ENCODE measurements at regions not wholly inside any gene's neighbourhood (a gene's known extent, or its start where the extent isn't known, plus 50 kb on each side); places are given as distances from the start of the nearest gene placed in this dataset.

DNA sequence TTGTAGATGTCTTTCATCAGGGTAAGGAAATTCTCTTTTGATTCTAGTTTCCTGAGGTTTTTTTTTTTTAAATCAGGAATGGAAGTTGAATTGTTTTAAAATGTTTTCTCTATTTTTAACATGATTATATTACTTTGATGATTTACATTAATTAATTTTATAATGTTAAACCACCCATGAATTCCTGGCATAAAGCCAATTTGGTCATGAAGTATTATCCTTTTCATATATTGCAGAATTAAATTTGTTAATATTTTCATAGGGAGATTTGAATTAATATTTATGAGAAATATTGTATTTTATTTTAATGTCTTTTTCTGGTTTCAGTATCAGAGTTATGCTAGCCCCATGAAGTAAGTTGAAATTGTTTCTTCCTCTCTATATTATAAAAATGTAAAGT is 144.6 kb downstream of the MAIP1 start:
- no peak overlapping the region for H3K27ac Mint-ChIP-seq
- no peaks in the 10 kb centered on the region for H3K27me3 Mint-ChIP-seq
- H3K9me3 Mint-ChIP-seq = no peaks in the 10 kb centered on the region
- H3K4me3 Mint-ChIP-seq = no peak overlapping the region
- DNase-seq (ENCODE audit: extremely low spot score, unreplicated experiment) = no peak
- TF ChIP-seq, protein P1, sequence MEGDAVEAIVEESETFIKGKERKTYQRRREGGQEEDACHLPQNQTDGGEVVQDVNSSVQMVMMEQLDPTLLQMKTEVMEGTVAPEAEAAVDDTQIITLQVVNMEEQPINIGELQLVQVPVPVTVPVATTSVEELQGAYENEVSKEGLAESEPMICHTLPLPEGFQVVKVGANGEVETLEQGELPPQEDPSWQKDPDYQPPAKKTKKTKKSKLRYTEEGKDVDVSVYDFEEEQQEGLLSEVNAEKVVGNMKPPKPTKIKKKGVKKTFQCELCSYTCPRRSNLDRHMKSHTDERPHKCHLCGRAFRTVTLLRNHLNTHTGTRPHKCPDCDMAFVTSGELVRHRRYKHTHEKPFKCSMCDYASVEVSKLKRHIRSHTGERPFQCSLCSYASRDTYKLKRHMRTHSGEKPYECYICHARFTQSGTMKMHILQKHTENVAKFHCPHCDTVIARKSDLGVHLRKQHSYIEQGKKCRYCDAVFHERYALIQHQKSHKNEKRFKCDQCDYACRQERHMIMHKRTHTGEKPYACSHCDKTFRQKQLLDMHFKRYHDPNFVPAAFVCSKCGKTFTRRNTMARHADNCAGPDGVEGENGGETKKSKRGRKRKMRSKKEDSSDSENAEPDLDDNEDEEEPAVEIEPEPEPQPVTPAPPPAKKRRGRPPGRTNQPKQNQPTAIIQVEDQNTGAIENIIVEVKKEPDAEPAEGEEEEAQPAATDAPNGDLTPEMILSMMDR (conservative IDR thresholded peaks at IDR 0.05) = no peak
- H3K4me1 Mint-ChIP-seq (ENCODE audit: unreplicated experiment) = peaks cover 2% of the 10 kb centered on the region
- H3K36me3 Mint-ChIP-seq = no peaks in the 10 kb centered on the region

GRCh38 chr2:200101922-200102321 is 146.5 kb downstream of the MAIP1 start:
- no peaks in the 10 kb centered on the region for H3K9me3 Mint-ChIP-seq
- H3K4me3 Mint-ChIP-seq = no peak overlapping the region
- H3K4me1 Mint-ChIP-seq (ENCODE audit: unreplicated experiment) = no peaks in the 10 kb centered on the region
- TF ChIP-seq, protein P1 (conservative IDR thresholded peaks at IDR 0.05) = no peak
- DNase-seq (ENCODE audit: extremely low spot score, unreplicated experiment) = no peak
- no peaks in the 10 kb centered on the region for H3K36me3 Mint-ChIP-seq
- H3K27ac Mint-ChIP-seq = no peak overlapping the region
- H3K27me3 Mint-ChIP-seq = no peaks in the 10 kb centered on the region

GRCh38 chr2:200102971-200103370 is 147.6 kb downstream of the MAIP1 start:
- Mint-ChIP-seq H3K4me1 (ENCODE audit: unreplicated experiment) (no peaks in the 10 kb centered on the region), H3K9me3 (no peaks in the 10 kb centered on the region), H3K27me3 (no peaks in the 10 kb centered on the region), H3K36me3 (no peaks in the 10 kb centered on the region), H3K4me3 (no peak overlapping the region), H3K27ac (no peak overlapping the region)
- DNase-seq (ENCODE audit: extremely low spot score, unreplicated experiment) = no peak
- TF ChIP-seq, protein P1 (conservative IDR thresholded peaks at IDR 0.05) = no peak

DNA sequence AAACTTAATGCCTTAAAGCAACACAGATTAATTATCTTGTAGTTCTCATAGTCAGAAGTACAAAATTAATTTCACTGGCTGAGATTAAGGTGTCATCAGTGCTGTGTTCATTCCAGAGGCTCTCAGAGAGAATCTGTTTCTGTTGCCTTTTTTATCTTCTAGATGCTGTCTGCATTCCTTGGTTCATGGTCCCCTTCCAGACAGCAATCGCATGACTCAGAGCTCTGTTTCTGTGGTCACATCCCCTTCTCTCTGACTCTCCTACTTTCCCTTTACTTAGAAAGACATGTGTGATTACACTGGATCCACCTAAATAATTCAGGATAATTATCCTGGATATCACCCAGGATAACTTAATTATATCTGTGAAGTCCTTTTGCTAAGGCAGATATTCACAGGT is 148.6 kb downstream of the MAIP1 start:
- no peaks in the 10 kb centered on the region for H3K4me1 Mint-ChIP-seq (ENCODE audit: unreplicated experiment)
- H3K27ac Mint-ChIP-seq = no peak overlapping the region

DNA sequence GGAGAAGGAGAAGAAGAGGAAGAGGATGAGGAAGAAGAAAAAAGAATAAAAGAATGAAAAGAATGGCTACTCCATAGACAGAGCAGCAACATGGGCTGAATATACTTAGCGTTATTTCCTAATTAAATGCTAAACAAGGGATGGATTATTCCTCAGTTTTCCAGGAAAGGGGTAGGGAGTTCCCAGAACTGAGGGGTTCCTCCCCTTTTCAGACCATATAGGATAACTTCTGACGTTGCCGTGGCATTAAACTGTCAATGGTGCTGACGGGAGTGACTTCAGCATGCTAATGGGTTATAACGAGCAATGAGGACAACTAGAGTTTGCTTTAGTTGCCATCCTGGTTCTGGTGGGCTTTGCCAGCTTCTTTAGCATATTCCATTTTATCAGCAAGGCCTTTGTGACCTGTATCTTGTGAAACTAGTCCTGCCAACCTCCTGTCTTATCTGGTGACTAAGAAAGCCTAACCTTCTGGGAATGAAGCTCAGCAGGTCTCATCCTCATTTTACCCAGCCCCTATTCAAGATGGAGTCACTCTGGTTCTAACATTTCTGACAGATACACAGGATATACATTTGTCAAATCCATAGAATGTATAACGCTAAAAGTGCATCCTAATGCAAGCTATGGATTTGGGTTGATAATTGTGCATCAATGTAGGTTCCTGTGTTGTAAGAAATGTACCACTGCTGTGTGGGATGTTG is 152.3 kb downstream of the MAIP1 start:
- H3K9me3 Mint-ChIP-seq = no peaks in the 10 kb centered on the region
- DNase-seq (ENCODE audit: extremely low spot score, unreplicated experiment) = no peak
- H3K4me1 Mint-ChIP-seq (ENCODE audit: unreplicated experiment) = no peaks in the 10 kb centered on the region
- no peaks in the 10 kb centered on the region for H3K27me3 Mint-ChIP-seq
- TF ChIP-seq, protein P1 (conservative IDR thresholded peaks at IDR 0.05) = no peak
- H3K27ac Mint-ChIP-seq = no peak overlapping the region
- H3K4me3 Mint-ChIP-seq = no peak overlapping the region
- no peaks in the 10 kb centered on the region for H3K36me3 Mint-ChIP-seq

More for the DNA sequence above, 148.6 kb downstream of the MAIP1 start:
- H3K36me3 Mint-ChIP-seq = no peaks in the 10 kb centered on the region
- H3K9me3 Mint-ChIP-seq = no peaks in the 10 kb centered on the region
- no peaks in the 10 kb centered on the region for H3K27me3 Mint-ChIP-seq
- no peak overlapping the region for H3K4me3 Mint-ChIP-seq
- DNase-seq (ENCODE audit: extremely low spot score, unreplicated experiment) = no peak
- TF ChIP-seq, protein P1 (conservative IDR thresholded peaks at IDR 0.05) = no peak
